Panc1 (cell line): ENCODE measurements at regions not wholly inside any gene's neighbourhood (a gene's known extent, or its start where the extent isn't known, plus 50 kb on each side); places are given as distances from the start of the nearest gene placed in this dataset.

Experiments used
- ATAC-seq: fragments of 200-7000 bp; cut with Tn5 transposase; 2 replicates; pipeline ENCODE4 v1.9.1; 2020; ENCODE audit warnings: mild to moderate bottlenecking, moderate library complexity
- BruUV-seq: library from RNA; stranded (reverse); fragments of 400-500 nt; replicated peaks from 2 replicates; lab custom pipeline; 2021; lab: Mats Ljungman, UMichigan
- CTCF ChIA-PET: fragments of 300-600 bp; sonication (Branson Sonifier 250); formaldehyde crosslinking; loops from one replicate; lab custom pipeline; 2022; ENCODE audit warnings: antibody characterized with exemption; lab: Charles Lee
- POLR2A ChIA-PET: fragments of 300-600 bp; sonication (Branson Sonifier 250); formaldehyde crosslinking; loops from one replicate; lab custom pipeline; 2022; ENCODE audit warnings: antibody characterized with exemption; lab: Charles Lee
- DNase-seq: peaks from one replicate; pipeline ENCODE4 v3.0.0-alpha.2; 2010; ENCODE audit warnings: low read depth, low spot score
- H3K27ac ChIP-seq: 2 replicates; pipeline ENCODE4 v1.5.1; 2011; ENCODE audit warnings: mild to moderate bottlenecking, low read length, inconsistent platforms
- H3K27me3 ChIP-seq: fragments of 200-500 bp; sonication (Bioruptor generic); 2 replicates; pipeline ENCODE4 v1.6.0; 2014; ENCODE audit warnings: low read length, inconsistent platforms; ENCODE audit not compliant: control insufficient read depth, insufficient read depth
- H3K36me3 ChIP-seq: fragments of 200-500 bp; sonication (Bioruptor generic); 2 replicates; pipeline ENCODE4 v1.5.1; 2014; ENCODE audit warnings: inconsistent platforms, mild to moderate bottlenecking, low read length, moderate library complexity; ENCODE audit not compliant: control insufficient read depth, insufficient read depth
- H3K4me1 ChIP-seq: 2 replicates; pipeline ENCODE4 v1.5.1; 2011; ENCODE audit warnings: inconsistent platforms, mild to moderate bottlenecking, low read length, moderate library complexity; ENCODE audit not compliant: control insufficient read depth, insufficient read depth
- H3K4me3 ChIP-seq, 2 experiments: 2 replicates each; pipeline ENCODE4 v1.5.1; 2011 to 2012; ENCODE audit warnings: low read depth in 2 of 2, low read length in 2 of 2, mild to moderate bottlenecking in 2 of 2, inconsistent platforms in 1 of 2, moderate library complexity in 1 of 2
- H3K9me3 ChIP-seq: fragments of 200-500 bp; sonication (Bioruptor generic); 2 replicates; pipeline ENCODE4 v1.5.1; 2014; ENCODE audit warnings: low read depth, mild to moderate bottlenecking, inconsistent platforms, low read length, moderate library complexity; ENCODE audit not compliant: control insufficient read depth, insufficient read depth
- CTCF ChIP-seq: fragments of 450-650 bp; IDR thresholded peaks from 2 replicates; pipeline ENCODE4 v1.5.1; 2017; ENCODE audit warnings: mild to moderate bottlenecking
- POLR2AphosphoS5 ChIP-seq: IDR thresholded peaks from 2 replicates; pipeline ENCODE4 v1.6.1; 2012; ENCODE audit warnings: mild to moderate bottlenecking, low read depth, low read length, moderate library complexity
- REST ChIP-seq, 2 experiments: IDR thresholded peaks; 2 replicates each; pipeline ENCODE4 v1.6.1; 2011 to 2012; ENCODE audit warnings: low read depth in 2 of 2, control low read depth in 1 of 2, low read length in 1 of 2, mild to moderate bottlenecking in 1 of 2, moderate library complexity in 1 of 2; ENCODE audit not compliant: insufficient read depth in 1 of 2
- SIN3A ChIP-seq: IDR thresholded peaks from 2 replicates; pipeline ENCODE4 v1.6.1; 2012; ENCODE audit warnings: low read depth, mild to moderate bottlenecking, low read length, moderate library complexity, borderline replicate concordance; ENCODE audit not compliant: insufficient read depth
- TCF7L2 ChIP-seq: IDR thresholded peaks from 2 replicates; pipeline ENCODE4 v1.6.1; 2011; ENCODE audit warnings: mild to moderate bottlenecking, low read depth, low read length, inconsistent platforms
- in situ Hi-C: cut with HindIII; loops from 2 replicates; pipeline ENCODE4 v1.10.0; 2016; ENCODE audit warnings: low sequenced_read_pairs, low pct_unique_long_range_greater_than_20kb
- intact Hi-C: fragments of 100-400 bp; cut with micrococcal nuclease; formaldehyde crosslinking; loops from one replicate; pipeline ENCODE4 v1.10.0; 2022; ENCODE audit not compliant: unreplicated experiment

GRCh38 chr11:109033627-109034338 is 368.9 kb downstream of the DDX10 start:
- intact Hi-C loops (no loop called here), in situ Hi-C loops (no loop called here)
- no peak overlapping the region for H3K27ac ChIP-seq
- no peak for TF ChIP-seq REST (IDR thresholded peaks at IDR 0.05; ENCODE audit: insufficient read depth in 1 of 2, low read depth in 2 of 2, low read length in 1 of 2)
- no peak for TF ChIP-seq POLR2AphosphoS5
- no peak for TF ChIP-seq TCF7L2
- TF ChIP-seq CTCF, result no peak
- no peak for TF ChIP-seq SIN3A
- no TSS peak for BruUV-seq
- no peaks in the 10 kb centered on the region for H3K9me3 ChIP-seq
- ATAC-seq (no peak), DNase-seq (no peak)
- CTCF ChIA-PET, result no interaction called here
- H3K27me3 ChIP-seq, result no peaks in the 10 kb centered on the region
- POLR2A ChIA-PET, result no interaction called here
- H3K4me1 ChIP-seq, result no peaks in the 10 kb centered on the region
- H3K4me3 ChIP-seq, result no peak overlapping the region
- no peaks in the 10 kb centered on the region for H3K36me3 ChIP-seq

GRCh38 chr11:109034339-109034696 is 369.4 kb downstream of the DDX10 start:
- DNase-seq (no peak), ATAC-seq (no peak)
- Histone ChIP-seq H3K4me1 (no peaks in the 10 kb centered on the region), H3K27ac (no peak overlapping the region), H3K27me3 (no peaks in the 10 kb centered on the region), H3K36me3 (no peaks in the 10 kb centered on the region), H3K9me3 (no peaks in the 10 kb centered on the region), H3K4me3 (no peak overlapping the region)
- TF ChIP-seq CTCF (no peak), REST (IDR thresholded peaks at IDR 0.05; ENCODE audit: insufficient read depth in 1 of 2, low read depth in 2 of 2, low read length in 1 of 2) (no peak), POLR2AphosphoS5 (no peak), TCF7L2 (no peak), SIN3A (no peak)
- CTCF ChIA-PET, result no interaction called here
- in situ Hi-C loops (no loop called here), intact Hi-C loops (no loop called here)
- POLR2A ChIA-PET, result no interaction called here
- BruUV-seq, result no TSS peak
